HFFc6 (cell line): ENCODE measurements at regions not wholly inside any gene's neighbourhood (a gene's known extent, or its start where the extent isn't known, plus 50 kb on each side); places are given as distances from the start of the nearest gene placed in this dataset.
"Not testable (repeated sequence)": the region's sequence is repeated elsewhere in the genome, so short reads cannot be mapped to it uniquely, and the experiment has no call there.

Experiments used
- DNase-seq: peaks from one replicate; pipeline ENCODE4 v3.0.0-alpha.2; 2018
- H3K27ac Mint-ChIP-seq: 2 replicates; pipeline ENCODE4 v1.8.0; 2020; ENCODE audit warnings: mild to moderate bottlenecking, mixed read lengths
- H3K27me3 Mint-ChIP-seq: 2 replicates; pipeline ENCODE4 v1.8.0; 2021; ENCODE audit warnings: mild to moderate bottlenecking, moderate library complexity, mixed read lengths; ENCODE audit not compliant: insufficient read depth
- H3K36me3 Mint-ChIP-seq: 2 replicates; pipeline ENCODE4 v1.8.0; 2021; ENCODE audit warnings: low read depth, mixed read lengths
- H3K4me1 Mint-ChIP-seq: 2 replicates; pipeline ENCODE4 v1.8.0; 2020; ENCODE audit warnings: low read depth, mixed read lengths
- H3K4me3 Mint-ChIP-seq: 2 replicates; pipeline ENCODE4 v1.8.0; 2020; ENCODE audit warnings: mild to moderate bottlenecking, moderate library complexity, mixed read lengths
- H3K9me3 Mint-ChIP-seq: 2 replicates; pipeline ENCODE4 v1.8.0; 2020; ENCODE audit warnings: mild to moderate bottlenecking, mixed read lengths
- TF ChIP-seq, protein P1 (sequence below): fragments of 200-600 bp; sonication (generic); IDR thresholded peaks from 2 replicates; pipeline ENCODE4 v1.5.0; 2021; ENCODE audit warnings: antibody characterized with exemption, mild to moderate bottlenecking

DNA sequence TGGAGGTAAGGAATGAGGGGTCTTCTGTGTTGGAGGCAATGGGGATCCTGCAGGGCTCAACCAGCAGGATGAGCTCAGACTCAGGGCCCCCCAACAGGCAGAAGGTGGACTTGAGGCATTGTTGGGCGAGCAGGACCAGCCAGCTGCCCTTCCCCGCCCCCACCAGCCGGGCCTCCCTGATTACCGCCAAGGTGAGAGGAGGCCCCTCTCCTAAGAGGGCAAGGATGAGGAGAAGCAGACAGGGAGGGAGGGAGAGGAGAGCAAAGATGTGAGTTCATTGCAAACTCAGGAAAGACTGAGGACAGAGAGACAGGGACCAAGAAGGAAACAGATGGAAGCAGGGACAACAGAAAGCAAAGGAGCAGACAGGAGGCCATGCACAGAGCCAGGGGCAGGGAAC is 272.8 kb upstream of the XYLT1 start:
- H3K36me3 Mint-ChIP-seq, result no peaks in the 10 kb centered on the region
- H3K9me3 Mint-ChIP-seq, result no peaks in the 10 kb centered on the region
- peaks cover 20% of the 10 kb centered on the region for H3K27me3 Mint-ChIP-seq
- TF ChIP-seq, protein P1, sequence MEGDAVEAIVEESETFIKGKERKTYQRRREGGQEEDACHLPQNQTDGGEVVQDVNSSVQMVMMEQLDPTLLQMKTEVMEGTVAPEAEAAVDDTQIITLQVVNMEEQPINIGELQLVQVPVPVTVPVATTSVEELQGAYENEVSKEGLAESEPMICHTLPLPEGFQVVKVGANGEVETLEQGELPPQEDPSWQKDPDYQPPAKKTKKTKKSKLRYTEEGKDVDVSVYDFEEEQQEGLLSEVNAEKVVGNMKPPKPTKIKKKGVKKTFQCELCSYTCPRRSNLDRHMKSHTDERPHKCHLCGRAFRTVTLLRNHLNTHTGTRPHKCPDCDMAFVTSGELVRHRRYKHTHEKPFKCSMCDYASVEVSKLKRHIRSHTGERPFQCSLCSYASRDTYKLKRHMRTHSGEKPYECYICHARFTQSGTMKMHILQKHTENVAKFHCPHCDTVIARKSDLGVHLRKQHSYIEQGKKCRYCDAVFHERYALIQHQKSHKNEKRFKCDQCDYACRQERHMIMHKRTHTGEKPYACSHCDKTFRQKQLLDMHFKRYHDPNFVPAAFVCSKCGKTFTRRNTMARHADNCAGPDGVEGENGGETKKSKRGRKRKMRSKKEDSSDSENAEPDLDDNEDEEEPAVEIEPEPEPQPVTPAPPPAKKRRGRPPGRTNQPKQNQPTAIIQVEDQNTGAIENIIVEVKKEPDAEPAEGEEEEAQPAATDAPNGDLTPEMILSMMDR, result no peak
- H3K4me1 Mint-ChIP-seq, result no peaks in the 10 kb centered on the region
- H3K4me3 Mint-ChIP-seq, result no peak overlapping the region
- H3K27ac Mint-ChIP-seq, result no peak overlapping the region
- DNase-seq, result no peak

DNA sequence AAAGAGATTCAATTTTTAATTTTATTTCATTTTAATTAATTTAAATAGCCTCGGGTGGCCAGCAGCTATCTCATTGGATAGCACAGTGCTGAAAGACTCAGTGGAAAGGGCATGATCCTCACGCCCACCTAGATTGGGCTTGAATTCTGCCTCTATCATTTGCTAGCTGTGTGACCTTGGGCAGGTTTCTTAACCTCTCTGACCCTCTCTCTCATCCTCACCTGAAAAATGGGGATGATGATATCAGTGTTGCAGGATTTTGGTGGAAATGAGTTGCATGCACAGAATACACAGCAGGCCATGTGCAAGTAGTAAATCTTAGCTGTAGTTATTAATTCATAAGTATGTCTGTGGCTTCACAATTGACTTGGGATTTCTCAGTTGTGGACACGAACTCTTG is 272.4 kb upstream of the XYLT1 start:
- Mint-ChIP-seq H3K4me1 (no peaks in the 10 kb centered on the region), H3K36me3 (no peaks in the 10 kb centered on the region), H3K27ac (no peak overlapping the region), H3K4me3 (no peak overlapping the region), H3K27me3 (peaks cover 20% of the 10 kb centered on the region), H3K9me3 (no peaks in the 10 kb centered on the region)
- TF ChIP-seq, protein P1, result no peak
- DNase-seq, result no peak

DNA sequence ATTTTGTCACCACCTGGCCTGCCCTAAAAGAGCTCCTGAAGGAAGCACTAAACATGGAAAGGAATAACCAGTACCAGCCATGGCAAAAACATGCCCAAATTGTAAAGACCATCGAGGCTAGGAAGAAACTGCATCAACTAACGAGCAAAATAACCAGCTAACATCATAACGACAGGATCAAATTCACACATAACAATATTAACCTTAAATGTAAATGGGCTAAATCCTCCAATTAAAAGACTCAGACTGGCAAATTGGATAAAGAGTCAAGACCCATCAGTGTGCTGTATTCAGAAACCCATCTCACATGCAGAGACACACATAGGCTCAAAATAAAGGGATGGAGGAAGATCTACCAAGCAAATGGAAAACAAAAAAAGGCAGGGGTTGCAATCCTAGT is 264.3 kb upstream of the XYLT1 start:
- not testable (repeated sequence) for DNase-seq, H3K4me3 Mint-ChIP-seq, H3K4me1 Mint-ChIP-seq, H3K27me3 Mint-ChIP-seq, H3K36me3 Mint-ChIP-seq, H3K27ac Mint-ChIP-seq
- H3K9me3 Mint-ChIP-seq, result peaks cover 16% of the 10 kb centered on the region

DNA sequence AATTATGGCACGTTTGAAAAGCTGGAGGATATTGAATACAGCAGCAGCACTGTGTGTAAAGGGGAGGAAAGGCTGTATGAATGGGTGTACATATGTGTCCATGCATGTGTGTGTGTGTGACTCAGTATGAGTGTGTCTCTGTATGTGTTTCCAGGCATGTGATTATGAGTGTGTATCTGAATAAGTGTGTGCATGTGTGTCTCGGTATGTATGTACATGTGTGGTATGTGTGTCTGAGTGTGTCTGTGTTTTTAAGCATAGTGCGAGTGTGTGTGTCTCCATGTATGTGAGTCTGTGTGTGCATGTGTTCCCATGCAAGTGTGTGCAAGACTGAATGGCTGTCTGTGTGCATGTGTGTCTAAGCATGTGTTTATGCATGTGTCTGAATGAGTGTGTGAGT is 259.1 kb upstream of the XYLT1 start:
- no peaks in the 10 kb centered on the region for H3K36me3 Mint-ChIP-seq
- TF ChIP-seq, protein P1, result no peak
- no peak overlapping the region for H3K4me3 Mint-ChIP-seq
- H3K27ac Mint-ChIP-seq, result no peak overlapping the region
- H3K4me1 Mint-ChIP-seq, result peaks cover under 1% of the 10 kb centered on the region; the same call in 1 of the 2 replicates
- peaks cover 5% of the 10 kb centered on the region for H3K27me3 Mint-ChIP-seq
- H3K9me3 Mint-ChIP-seq, result peaks cover 12% of the 10 kb centered on the region
- DNase-seq, result no peak

DNA sequence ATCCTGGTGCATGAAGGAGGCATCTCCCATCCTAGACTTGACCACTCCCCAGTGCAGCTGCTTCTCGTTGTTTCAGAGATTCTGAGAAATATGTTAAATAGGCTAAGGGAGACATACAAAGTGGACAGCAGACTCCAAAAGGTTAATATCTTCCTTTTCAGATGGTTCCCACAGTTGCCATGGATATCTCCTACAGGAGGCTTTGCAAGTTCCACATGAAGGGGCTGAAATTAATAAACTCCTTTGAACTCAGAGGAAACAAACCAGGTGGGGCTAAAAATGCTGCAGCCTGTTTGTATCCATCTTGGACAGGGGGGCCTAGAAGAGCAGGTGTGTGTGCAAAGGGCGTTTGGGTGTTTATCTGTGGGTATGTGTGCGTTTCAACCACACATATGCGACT is 257.4 kb upstream of the XYLT1 start:
- Mint-ChIP-seq H3K27me3 (peaks cover 4% of the 10 kb centered on the region), H3K36me3 (no peaks in the 10 kb centered on the region), H3K27ac (no peak overlapping the region), H3K4me3 (no peak overlapping the region), H3K4me1 (peaks cover 16% of the 10 kb centered on the region), H3K9me3 (peaks cover 7% of the 10 kb centered on the region; the same call in 1 of the 2 replicates)
- TF ChIP-seq, protein P1, result no peak
- no peak for DNase-seq

DNA sequence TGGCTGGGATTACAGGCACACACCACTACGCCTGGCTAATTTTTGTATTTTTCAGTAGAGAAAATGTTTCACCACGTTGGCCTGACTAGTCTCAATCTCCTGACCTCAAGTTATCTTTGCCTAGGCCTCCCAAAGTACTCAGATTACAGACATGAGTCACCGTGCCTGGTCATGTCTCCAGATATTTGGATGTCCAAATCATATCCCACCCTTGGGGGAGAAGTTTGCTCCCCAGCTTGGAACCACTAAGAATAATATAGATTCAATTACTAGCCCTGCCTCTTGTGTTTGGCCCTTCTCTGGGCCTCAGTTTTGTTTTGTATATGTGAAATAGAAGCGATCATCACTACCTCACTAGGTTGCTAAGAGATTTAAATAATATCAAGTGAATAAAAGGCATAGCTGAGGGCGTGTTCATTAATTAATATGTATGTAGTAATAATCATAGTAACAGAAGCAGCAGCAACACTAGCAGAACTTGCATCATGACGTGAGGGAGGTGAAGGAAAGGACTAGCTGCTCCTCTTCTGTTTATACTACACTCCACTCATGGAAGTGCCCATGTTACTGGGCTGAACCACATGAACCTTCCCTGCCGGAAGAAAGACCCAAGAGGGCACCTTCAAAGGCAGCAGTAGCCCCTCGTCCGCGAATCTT is 253.6 kb upstream of the XYLT1 start:
- Mint-ChIP-seq H3K4me1 (peaks cover 16% of the 10 kb centered on the region), H3K27me3 (peaks cover 1% of the 10 kb centered on the region), H3K9me3 (no peaks in the 10 kb centered on the region), H3K27ac (peak overlapping the region; percentile 85), H3K36me3 (no peaks in the 10 kb centered on the region), H3K4me3 (peak overlapping the region; percentile 37; the same call in 1 of the 2 replicates)
- DNase-seq, result peak; percentile 40
- TF ChIP-seq, protein P1, result no peak
